HepG2 (cell line): ENCODE measurements at regions not wholly inside any gene's neighbourhood (a gene's known extent, or its start where the extent isn't known, plus 50 kb on each side); places are given as distances from the start of the nearest gene placed in this dataset.

Source experiments
- CTCF ChIP-seq: sonication (generic); formaldehyde crosslinking; IDR thresholded peaks from 2 replicates; pipeline ENCODE4 v1.5.0; 2020; ENCODE audit warnings: mild to moderate bottlenecking, missing genetic modification reagents, moderate library complexity
- GABPB1 ChIP-seq: IDR thresholded peaks from 2 replicates; pipeline ENCODE4 v1.6.1; 2016; ENCODE audit warnings: mild to moderate bottlenecking, missing genetic modification reagents, moderate library complexity, missing compliant biosample characterization
- HNRNPH1 ChIP-seq: fragments of 200-400 bp; formaldehyde crosslinking; optimal IDR thresholded peaks from 2 replicates; pipeline ENCODE3; 2017; ENCODE audit warnings: mild to moderate bottlenecking, low read depth, low read length
- HOXA5 ChIP-seq: sonication (generic); formaldehyde crosslinking; IDR thresholded peaks from 2 replicates; pipeline ENCODE4 v1.4.0; 2020; ENCODE audit warnings: missing genetic modification reagents
- MAFK ChIP-seq, 2 experiments: IDR thresholded peaks in 1 of 2; conservative IDR thresholded peaks in 1 of 2; 2 replicates each; pipeline ENCODE4 v1.6.1; 2011; ENCODE audit warnings: improper control_type of control experiment in 2 of 2, low read length in 2 of 2
- RAD21 ChIP-seq: fragments of 450-650 bp; formaldehyde crosslinking; IDR thresholded peaks from 2 replicates; pipeline ENCODE4 v1.5.0; 2020; ENCODE audit warnings: mild to moderate bottlenecking
- SRSF1 ChIP-seq: fragments of 200-400 bp; formaldehyde crosslinking; optimal IDR thresholded peaks from 2 replicates; pipeline ENCODE3; 2017; ENCODE audit warnings: mild to moderate bottlenecking, low read depth, low read length, moderate library complexity
- U2AF1 ChIP-seq: fragments of 200-400 bp; formaldehyde crosslinking; optimal IDR thresholded peaks from 2 replicates; pipeline ENCODE3; 2017; ENCODE audit warnings: mild to moderate bottlenecking, low read depth, low read length
- ZBTB33 ChIP-seq: sonication (generic); formaldehyde crosslinking; IDR thresholded peaks from 2 replicates; pipeline ENCODE4 v1.4.0; 2020; ENCODE audit warnings: missing genetic modification reagents
- ZNF850 ChIP-seq: sonication (generic); formaldehyde crosslinking; conservative IDR thresholded peaks from 2 replicates; pipeline ENCODE4 v1.9.0; 2021; ENCODE audit warnings: mild to moderate bottlenecking, missing genetic modification reagents

DNA sequence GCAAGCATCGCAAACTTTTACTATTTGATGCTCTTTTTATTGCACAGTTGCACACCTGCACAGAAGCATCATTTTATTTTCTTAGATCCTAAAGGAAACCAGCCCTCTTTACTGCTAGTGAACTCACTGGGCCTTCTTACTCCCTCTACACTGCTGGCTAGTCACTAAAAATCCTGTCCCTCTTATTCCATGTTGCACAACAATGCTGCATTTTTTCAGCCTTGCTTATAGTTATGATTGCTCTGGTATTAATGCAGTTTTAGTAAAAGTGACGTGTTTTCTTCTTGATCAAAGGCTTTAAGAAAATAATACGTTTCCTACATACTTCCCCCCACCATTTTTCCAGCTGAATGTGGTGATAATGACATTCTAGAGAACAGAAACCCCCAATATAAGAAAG is 132.9 kb upstream of the FAM3C start:
- TF ChIP-seq HOXA5 (CRISPR knock-in tag) (no peak), MAFK (conservative IDR thresholded peaks at IDR 0.05 in 1 of 2, IDR thresholded peaks at IDR 0.05 in 1 of 2; ENCODE audit: low read length in 2 of 2) (no peak), ZBTB33 (CRISPR knock-in tag) (no peak), SRSF1 (no peak), U2AF1 (no peak), HNRNPH1 (no peak), ZNF850 (CRISPR knock-in tag) (no peak), RAD21 (CRISPR knock-in tag) (no peak), CTCF (CRISPR knock-in tag) (no peak), GABPB1 (CRISPR knock-in tag) (no peak)
